ENCODE measurements at regions not wholly inside any gene's neighbourhood (a gene's known extent, or its start where the extent isn't known, plus 50 kb on each side); places are given as distances from the start of the nearest gene placed in this dataset.
"Not testable (repeated sequence)": the region's sequence is repeated elsewhere in the genome, so short reads cannot be mapped to it uniquely, and the experiment has no call there.

GRCh38 chr14:44873536-44873935 lies 88.2 kb downstream of the KLHL28 start:
- Histone ChIP-seq H4K20me1 (no peaks in the 10 kb centered on the region), H3K9ac (no peak overlapping the region), H3K9me3 (replicated peaks in 1 of 11) (peaks cover 0 to 22% (median 7%) of the 10 kb centered on the region in 11 experiments; a peak in 6 of 22 replicates), H3K27me3 (no peaks in the 10 kb centered on the region), H3K4me1 (no peaks in the 10 kb centered on the region), H3K4me3 (no peak overlapping the region), H3K36me3 (no peaks in the 10 kb centered on the region), H3K4me2 (no peak overlapping the region), H3K27ac (no peak overlapping the region)
- TF ChIP-seq Cebpa-rat (IDR thresholded peaks at IDR 0.05) = no peak

GRCh38 chr14:44866770-44867169 lies 95.0 kb downstream of the KLHL28 start:
- Histone ChIP-seq H3K36me3 (no peaks in the 10 kb centered on the region), H3K4me2 (no peak overlapping the region), H3K4me1 (peaks cover 0 to 3% (median 0%) of the 10 kb centered on the region in 10 experiments; a peak in 1 of 20 replicates), H3K4me3 (no peak overlapping the region), H3K27me3 (no peaks in the 10 kb centered on the region), H3K9ac (no peak overlapping the region), H3K27ac (no peak overlapping the region), H3K9me3 (replicated peaks in 1 of 11) (peaks cover 0 to 14% (median 6%) of the 10 kb centered on the region in 11 experiments; a peak in 5 of 22 replicates), H4K20me1 (no peaks in the 10 kb centered on the region)
- no peak for TF ChIP-seq Cebpa-rat (IDR thresholded peaks at IDR 0.05)

GRCh38 chr14:44866322-44866721 lies 95.4 kb downstream of the KLHL28 start:
- H3K9ac ChIP-seq = no peak overlapping the region
- H3K9me3 ChIP-seq (replicated peaks in 1 of 11) = peaks cover 0 to 14% (median 6%) of the 10 kb centered on the region in 11 experiments; a peak in 5 of 22 replicates
- H3K27me3 ChIP-seq = no peaks in the 10 kb centered on the region
- peaks cover 0 to 6% (median 0%) of the 10 kb centered on the region in 10 experiments; a peak in 1 of 20 replicates for H3K4me1 ChIP-seq
- no peak overlapping the region for H3K4me3 ChIP-seq
- H4K20me1 ChIP-seq = no peaks in the 10 kb centered on the region
- H3K4me2 ChIP-seq = no peak overlapping the region
- no peak for TF ChIP-seq Cebpa-rat (IDR thresholded peaks at IDR 0.05)
- no peaks in the 10 kb centered on the region for H3K36me3 ChIP-seq
- no peak overlapping the region for H3K27ac ChIP-seq

- Histone ChIP-seq H3K4me3 (no peak overlapping the region), H3K27ac (no peak overlapping the region), H4K20me1 (no peaks in the 10 kb centered on the region), H3K27me3 (no peaks in the 10 kb centered on the region), H3K4me2 (no peak overlapping the region), H3K9me3 (replicated peaks in 1 of 11) (0 out of 22 replicates have a peak, but pooled peaks cover 0 to 2% (median 0%) of the 10 kb centered on the region in 11 experiments), H3K9ac (no peak overlapping the region), H3K4me1 (peaks cover 0 to 6% (median 0%) of the 10 kb centered on the region in 10 experiments; a peak in 1 of 20 replicates), H3K36me3 (no peaks in the 10 kb centered on the region)
- TF ChIP-seq Cebpa-rat (IDR thresholded peaks at IDR 0.05) = no peak
Observed at GRCh38 chr14:44863271-44863670, 98.5 kb downstream of the KLHL28 start.

GRCh38 chr14:44854114-44854513 lies 107.6 kb downstream of the KLHL28 start:
- Histone ChIP-seq H3K4me1 (no peaks in the 10 kb centered on the region), H4K20me1 (no peaks in the 10 kb centered on the region), H3K27me3 (no peaks in the 10 kb centered on the region), H3K9ac (no peak overlapping the region), H3K36me3 (0 out of 22 replicates have a peak, but pooled peaks cover 0 to 2% (median 0%) of the 10 kb centered on the region in 11 experiments), H3K9me3 (replicated peaks in 1 of 11) (peaks cover 0 to 17% (median 4%) of the 10 kb centered on the region in 11 experiments; a peak in 4 of 22 replicates), H3K4me3 (no peak overlapping the region), H3K4me2 (no peak overlapping the region), H3K27ac (no peak overlapping the region)
- TF ChIP-seq Cebpa-rat (IDR thresholded peaks at IDR 0.05) = no peak

GRCh38 chr14:44847526-44848309 lies 114.0 kb downstream of the KLHL28 start:
- no peaks in the 10 kb centered on the region for H3K27me3 ChIP-seq
- no peak overlapping the region for H3K9ac ChIP-seq
- H3K4me2 ChIP-seq = no peak overlapping the region
- H3K36me3 ChIP-seq = no peaks in the 10 kb centered on the region
- H3K4me3 ChIP-seq = no peak overlapping the region
- H4K20me1 ChIP-seq = no peaks in the 10 kb centered on the region
- no peak overlapping the region for H3K27ac ChIP-seq
- H3K9me3 ChIP-seq (replicated peaks in 1 of 11) = peaks cover 0 to 2% (median 0%) of the 10 kb centered on the region in 11 experiments; a peak in 1 of 22 replicates
- no peaks in the 10 kb centered on the region for H3K4me1 ChIP-seq
- no peak for TF ChIP-seq Cebpa-rat (IDR thresholded peaks at IDR 0.05)

GRCh38 chr14:44846232-44846824 lies 115.4 kb downstream of the KLHL28 start:
- Histone ChIP-seq H4K20me1 (no peaks in the 10 kb centered on the region), H3K4me2 (no peak overlapping the region), H3K27ac (no peak overlapping the region), H3K27me3 (no peaks in the 10 kb centered on the region), H3K4me3 (no peak overlapping the region), H3K9ac (no peak overlapping the region), H3K9me3 (replicated peaks in 1 of 11) (no peaks in the 10 kb centered on the region), H3K4me1 (no peaks in the 10 kb centered on the region), H3K36me3 (no peaks in the 10 kb centered on the region)
- no peak for TF ChIP-seq Cebpa-rat (IDR thresholded peaks at IDR 0.05)

- peaks cover 0 to 31% (median 0%) of the 10 kb centered on the region in 10 experiments; a peak in 6 of 20 replicates for H3K4me1 ChIP-seq
- not testable (repeated sequence) for H3K4me2 ChIP-seq; H3K9ac ChIP-seq; H3K4me3 ChIP-seq; H3K27ac ChIP-seq; H3K9me3 ChIP-seq (replicated peaks in 1 of 11); H3K36me3 ChIP-seq; H3K27me3 ChIP-seq; H4K20me1 ChIP-seq
Observed at GRCh38 chr14:44835928-44836327, 125.8 kb downstream of the KLHL28 start.

- peaks cover 0 to 7% (median 0%) of the 10 kb centered on the region in 11 experiments; a peak in 3 of 22 replicates for H3K9me3 ChIP-seq (replicated peaks in 1 of 11)
- peaks cover 0 to 47% (median 0%) of the 10 kb centered on the region in 10 experiments; a peak in 6 of 20 replicates for H3K4me1 ChIP-seq
- H3K9ac ChIP-seq = no peak overlapping the region
- no peaks in the 10 kb centered on the region for H4K20me1 ChIP-seq
- no peaks in the 10 kb centered on the region for H3K27me3 ChIP-seq
- H3K4me2 ChIP-seq = peak overlapping the region in 3 of 11 experiments; percentile 36 to 79 (median 72); a peak in 5 of 22 replicates
- no peak for TF ChIP-seq Cebpa-rat (IDR thresholded peaks at IDR 0.05)
- H3K36me3 ChIP-seq = no peaks in the 10 kb centered on the region
- no peak overlapping the region for H3K4me3 ChIP-seq
- H3K27ac ChIP-seq = peak overlapping the region in 2 of 11 experiments; percentile 20 to 26; a peak in 2 of 22 replicates
Observed at GRCh38 chr14:44833376-44834060, 128.2 kb downstream of the KLHL28 start.

All from BLaER1 treated with 17β-estradiol and CSF1 and Interleukin-3, amounts not matched to agents 10 nM and 100 nM (cell line).